Calu3 (cell line): ENCODE measurements at regions not wholly inside any gene's neighbourhood (a gene's known extent, or its start where the extent isn't known, plus 50 kb on each side); places are given as distances from the start of the nearest gene placed in this dataset.

Source experiments
- BruUV-seq: library from RNA; stranded (reverse); fragments of 400-500 nt; replicated peaks from 2 replicates; lab custom pipeline; 2021; lab: Mats Ljungman, UMichigan
- CTCF ChIA-PET: fragments of 300-600 bp; sonication (Branson Sonifier 250); formaldehyde crosslinking; loops from one replicate; lab custom pipeline; 2022; ENCODE audit warnings: antibody characterized with exemption; lab: Charles Lee
- DNase-seq: peaks from one replicate; pipeline ENCODE4 v3.0.0; 2022
- H3K27ac Mint-ChIP-seq: one replicate; pipeline ENCODE4 v1.8.0; 2022; ENCODE audit warnings: mixed read lengths; ENCODE audit not compliant: unreplicated experiment
- H3K27me3 Mint-ChIP-seq: one replicate; pipeline ENCODE4 v1.8.0; 2022; ENCODE audit warnings: mixed read lengths; ENCODE audit not compliant: unreplicated experiment
- H3K36me3 Mint-ChIP-seq: one replicate; pipeline ENCODE4 v1.8.0; 2022; ENCODE audit warnings: mild to moderate bottlenecking, moderate library complexity, mixed read lengths; ENCODE audit not compliant: insufficient read depth, unreplicated experiment
- H3K4me1 Mint-ChIP-seq: one replicate; pipeline ENCODE4 v1.8.0; 2022; ENCODE audit warnings: mild to moderate bottlenecking, low read depth, mixed read lengths; ENCODE audit not compliant: unreplicated experiment
- H3K4me3 Mint-ChIP-seq: one replicate; pipeline ENCODE4 v1.8.0; 2022; ENCODE audit warnings: mild to moderate bottlenecking, low read depth, moderate library complexity, mixed read lengths; ENCODE audit not compliant: unreplicated experiment
- H3K9me3 Mint-ChIP-seq: one replicate; pipeline ENCODE4 v1.8.0; 2022; ENCODE audit warnings: low read depth, mixed read lengths; ENCODE audit not compliant: unreplicated experiment
- intact Hi-C: fragments of 100-400 bp; cut with micrococcal nuclease; formaldehyde crosslinking; loops from one replicate; pipeline ENCODE4 v1.10.0; 2022; ENCODE audit not compliant: unreplicated experiment
- TF ChIP-seq, protein P1 (sequence below): fragments of 200-600 bp; IDR thresholded peaks from one replicate; pipeline ENCODE4 v1.8.0; 2022; ENCODE audit warnings: antibody characterized with exemption; ENCODE audit not compliant: unreplicated experiment

DNA sequence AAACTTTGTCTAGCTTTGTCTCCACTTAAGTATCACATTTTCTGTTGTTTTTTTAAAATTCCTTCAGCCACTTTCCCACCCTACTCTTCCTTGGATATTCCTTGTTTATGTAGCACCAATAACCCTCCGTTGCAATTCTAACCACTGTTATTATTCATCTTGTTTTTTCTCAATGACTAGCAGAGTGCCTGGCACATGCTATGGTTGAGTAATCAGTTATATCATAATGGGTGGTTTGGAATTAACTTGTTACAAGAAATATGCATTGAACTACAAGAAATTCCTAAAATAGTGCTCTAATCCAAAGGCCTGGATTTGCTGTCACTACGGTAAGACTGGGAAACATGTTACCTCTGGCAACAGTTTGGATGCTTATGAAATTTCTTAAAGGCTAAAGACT lies 756.6 kb downstream of the NOVA1 start:
- TF ChIP-seq, protein P1, sequence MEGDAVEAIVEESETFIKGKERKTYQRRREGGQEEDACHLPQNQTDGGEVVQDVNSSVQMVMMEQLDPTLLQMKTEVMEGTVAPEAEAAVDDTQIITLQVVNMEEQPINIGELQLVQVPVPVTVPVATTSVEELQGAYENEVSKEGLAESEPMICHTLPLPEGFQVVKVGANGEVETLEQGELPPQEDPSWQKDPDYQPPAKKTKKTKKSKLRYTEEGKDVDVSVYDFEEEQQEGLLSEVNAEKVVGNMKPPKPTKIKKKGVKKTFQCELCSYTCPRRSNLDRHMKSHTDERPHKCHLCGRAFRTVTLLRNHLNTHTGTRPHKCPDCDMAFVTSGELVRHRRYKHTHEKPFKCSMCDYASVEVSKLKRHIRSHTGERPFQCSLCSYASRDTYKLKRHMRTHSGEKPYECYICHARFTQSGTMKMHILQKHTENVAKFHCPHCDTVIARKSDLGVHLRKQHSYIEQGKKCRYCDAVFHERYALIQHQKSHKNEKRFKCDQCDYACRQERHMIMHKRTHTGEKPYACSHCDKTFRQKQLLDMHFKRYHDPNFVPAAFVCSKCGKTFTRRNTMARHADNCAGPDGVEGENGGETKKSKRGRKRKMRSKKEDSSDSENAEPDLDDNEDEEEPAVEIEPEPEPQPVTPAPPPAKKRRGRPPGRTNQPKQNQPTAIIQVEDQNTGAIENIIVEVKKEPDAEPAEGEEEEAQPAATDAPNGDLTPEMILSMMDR = no peak
- Mint-ChIP-seq H3K27ac (no peak overlapping the region), H3K36me3 (no peaks in the 10 kb centered on the region), H3K27me3 (no peaks in the 10 kb centered on the region), H3K9me3 (peaks cover 13% of the 10 kb centered on the region), H3K4me3 (no peak overlapping the region), H3K4me1 (no peaks in the 10 kb centered on the region)
- intact Hi-C loops = no loop called here
- CTCF ChIA-PET = no interaction called here
- DNase-seq = no peak
- BruUV-seq = no TSS peak

GRCh38 chr14:25837551-25837965 lies 760.3 kb downstream of the NOVA1 start:
- BruUV-seq = no TSS peak
- CTCF ChIA-PET = no interaction called here
- Mint-ChIP-seq H3K36me3 (no peaks in the 10 kb centered on the region), H3K9me3 (peaks cover 15% of the 10 kb centered on the region), H3K4me1 (no peaks in the 10 kb centered on the region), H3K27me3 (no peaks in the 10 kb centered on the region), H3K4me3 (no peak overlapping the region), H3K27ac (no peak overlapping the region)
- intact Hi-C loops = no loop called here
- no peak for DNase-seq
- TF ChIP-seq, protein P1 = no peak

- no peak for DNase-seq
- no peak overlapping the region for H3K27ac Mint-ChIP-seq
- intact Hi-C loops = no loop called here
- no TSS peak for BruUV-seq
- CTCF ChIA-PET = no interaction called here
- peaks cover 15% of the 10 kb centered on the region for H3K9me3 Mint-ChIP-seq
- H3K36me3 Mint-ChIP-seq = no peaks in the 10 kb centered on the region
- H3K4me1 Mint-ChIP-seq = no peaks in the 10 kb centered on the region
- H3K27me3 Mint-ChIP-seq = no peaks in the 10 kb centered on the region
- H3K4me3 Mint-ChIP-seq = no peak overlapping the region
- TF ChIP-seq, protein P1 = no peak
These were observed 761.2 kb downstream of the NOVA1 start for GRCh38 chr14:25836636-25837035.

DNA sequence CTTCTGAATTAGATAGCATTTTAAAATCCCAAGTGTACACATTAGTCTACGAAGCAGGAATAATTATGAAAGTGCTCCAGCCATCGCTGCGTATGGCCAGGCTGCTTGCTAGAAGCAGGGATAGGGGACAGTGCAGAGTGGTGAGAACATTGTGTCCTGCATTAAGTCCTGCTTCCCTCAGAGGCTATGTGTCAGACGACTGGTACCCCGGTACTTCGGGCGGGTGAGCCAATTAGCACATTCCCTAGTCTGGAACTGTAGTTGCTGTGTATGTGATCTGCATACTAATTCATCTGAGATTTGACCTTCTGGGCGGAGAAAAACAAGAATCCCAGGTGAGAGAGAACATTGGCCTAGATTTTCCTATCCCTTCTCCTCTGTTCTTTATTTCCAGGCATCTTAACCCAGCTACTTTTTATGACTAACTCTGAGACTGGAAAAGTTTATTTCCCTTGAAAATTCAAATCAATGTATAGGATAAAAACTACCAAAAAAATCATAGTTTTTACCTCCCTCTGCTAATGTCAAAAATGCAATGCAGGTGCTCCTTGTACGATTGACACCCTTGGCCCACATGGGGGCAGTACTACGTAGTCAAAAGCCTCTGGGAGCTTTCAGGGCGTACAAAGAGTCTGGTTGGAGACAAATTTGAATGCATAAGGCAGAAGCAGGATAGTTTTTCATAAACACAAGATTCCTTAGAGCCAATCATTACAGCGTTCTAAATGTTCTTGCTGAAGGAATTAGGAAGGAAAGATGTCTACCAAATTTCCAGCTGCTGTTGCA lies 764.3 kb downstream of the NOVA1 start:
- Mint-ChIP-seq H3K4me3 (no peak overlapping the region), H3K27me3 (no peaks in the 10 kb centered on the region), H3K4me1 (no peaks in the 10 kb centered on the region), H3K9me3 (peaks cover 10% of the 10 kb centered on the region), H3K27ac (no peak overlapping the region), H3K36me3 (no peaks in the 10 kb centered on the region)
- CTCF ChIA-PET = no interaction called here
- no TSS peak for BruUV-seq
- intact Hi-C loops = no loop called here
- TF ChIP-seq, protein P1 = no peak
- no peak for DNase-seq
